GM18517 (cell line): ENCODE measurements at regions not wholly inside any gene's neighbourhood (a gene's known extent, or its start where the extent isn't known, plus 50 kb on each side); places are given as distances from the start of the nearest gene placed in this dataset.

Source experiments
- ATAC-seq: cut with Tn5 transposase; IDR thresholded peaks from one replicate; pipeline ENCODE4 v1.9.1; 2021; ENCODE audit warnings: mild to moderate bottlenecking, moderate library complexity; ENCODE audit not compliant: unreplicated experiment

DNA sequence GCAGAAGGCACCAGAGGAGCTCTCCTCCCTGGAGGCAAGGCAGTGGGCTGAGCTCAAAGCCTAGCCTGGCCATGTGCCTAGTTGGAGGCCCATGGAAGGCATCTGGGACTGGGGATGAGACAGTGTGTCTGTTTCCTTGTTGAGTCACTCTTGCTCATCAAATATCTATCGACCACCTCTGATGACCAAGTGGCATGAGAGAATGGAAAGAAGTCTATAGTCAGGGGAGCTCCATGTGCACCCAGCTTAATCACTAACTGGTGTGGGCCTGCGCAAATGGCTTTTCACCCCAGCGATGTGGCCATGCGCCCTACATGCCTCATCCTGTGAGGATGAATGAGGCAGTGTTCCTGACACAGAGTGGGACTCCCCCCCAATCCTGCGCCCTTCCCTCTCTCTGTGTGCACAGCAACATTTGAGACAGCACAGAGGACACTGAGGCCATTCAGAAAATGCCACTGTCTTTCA is 229.9 kb downstream of the RPS24 start:
- no peak for ATAC-seq

DNA sequence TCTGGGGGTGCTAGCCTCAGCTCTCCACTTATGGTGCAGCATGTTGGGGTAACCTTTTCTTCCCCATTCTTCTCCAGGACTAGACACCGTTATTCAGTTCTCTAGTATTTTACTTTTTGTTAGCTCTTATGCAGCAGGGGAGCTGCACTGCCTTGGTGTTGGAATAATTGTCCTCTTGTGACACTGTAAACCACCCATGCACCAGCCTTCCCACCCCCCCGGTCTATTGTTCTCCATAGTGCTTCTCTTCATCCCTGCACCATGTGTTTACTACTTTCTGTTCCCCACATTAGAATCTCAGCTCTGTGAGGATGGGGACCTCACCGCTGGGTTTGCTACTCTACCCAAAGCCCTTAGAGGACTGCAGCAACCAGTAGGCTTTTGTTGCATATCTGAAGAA is 230.7 kb downstream of the RPS24 start:
- ATAC-seq: no peak

DNA sequence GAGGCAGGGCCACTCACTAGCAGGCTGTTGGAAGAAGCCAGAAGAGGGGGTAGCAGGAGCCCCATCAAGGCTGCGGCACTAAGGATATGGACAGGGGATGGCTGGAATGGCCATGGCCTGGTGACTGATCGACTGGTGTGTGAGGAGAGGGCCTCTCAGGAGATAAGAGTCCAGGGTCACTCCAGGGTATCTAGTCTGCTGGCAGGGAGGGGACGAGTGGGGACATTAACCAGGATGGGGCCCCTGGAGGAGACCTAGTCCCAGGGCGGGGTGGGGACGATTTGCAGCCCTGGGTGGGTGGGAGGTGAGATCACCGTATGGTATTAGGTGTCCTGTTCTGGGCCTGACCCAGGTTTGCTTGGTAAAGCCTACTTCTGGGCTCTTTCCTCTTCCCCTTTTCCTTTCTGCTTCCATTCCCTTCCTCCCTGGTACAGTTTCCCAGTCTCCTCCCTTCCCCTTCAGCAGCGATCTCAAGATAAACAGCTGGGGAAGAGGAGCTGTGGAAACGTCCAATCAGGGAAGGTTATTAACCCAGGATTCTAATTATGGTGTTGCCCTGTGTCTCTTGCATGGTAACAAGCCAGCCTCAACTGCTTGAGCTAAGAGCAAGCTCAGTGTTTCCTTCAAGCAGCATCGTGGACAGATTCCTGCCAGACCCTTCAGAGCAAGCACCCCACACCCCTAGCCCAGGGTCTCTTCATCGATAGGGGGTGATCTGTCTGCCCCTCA is 233.2 kb downstream of the RPS24 start:
- ATAC-seq: no peak

DNA sequence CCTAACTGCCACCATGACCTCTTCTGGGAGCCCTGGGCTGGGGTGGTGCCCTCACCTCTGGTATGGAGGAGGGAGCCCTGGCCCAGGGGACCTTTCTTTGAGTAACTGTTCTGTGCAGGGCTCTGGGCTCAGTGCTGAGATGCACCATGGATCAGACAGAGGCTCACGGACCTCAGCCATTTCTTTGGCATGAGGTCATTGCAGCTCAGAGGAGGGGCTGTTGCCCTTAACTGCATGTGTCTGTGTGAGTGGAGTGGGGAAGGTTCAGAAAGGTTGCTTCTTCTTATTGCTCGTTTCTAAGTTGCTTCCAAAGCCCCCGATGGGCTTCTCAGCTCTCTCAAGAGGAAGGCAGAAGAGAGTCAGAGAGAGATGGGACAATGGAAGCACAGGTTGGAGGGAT is 233.9 kb downstream of the RPS24 start:
- no peak for ATAC-seq

DNA sequence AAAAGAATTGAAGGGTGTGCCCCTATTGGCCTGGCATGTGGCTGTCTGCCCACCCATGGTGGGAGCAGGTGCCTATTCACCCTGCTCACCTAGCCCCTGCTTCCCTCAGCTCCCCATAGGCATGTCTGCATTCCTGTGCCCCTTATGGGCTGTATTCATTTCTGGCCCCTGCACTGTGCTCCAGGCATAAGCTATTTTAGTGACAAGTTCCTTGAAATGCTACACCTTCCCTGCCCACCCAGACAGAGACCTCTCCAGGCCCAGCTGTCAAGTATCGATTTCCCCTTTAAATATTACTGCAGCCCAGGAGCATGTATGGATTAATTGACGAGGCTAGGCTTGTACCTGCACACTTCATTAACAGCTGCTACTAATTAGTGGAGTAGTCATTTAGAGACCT is 235.4 kb downstream of the RPS24 start:
- ATAC-seq: no peak

DNA sequence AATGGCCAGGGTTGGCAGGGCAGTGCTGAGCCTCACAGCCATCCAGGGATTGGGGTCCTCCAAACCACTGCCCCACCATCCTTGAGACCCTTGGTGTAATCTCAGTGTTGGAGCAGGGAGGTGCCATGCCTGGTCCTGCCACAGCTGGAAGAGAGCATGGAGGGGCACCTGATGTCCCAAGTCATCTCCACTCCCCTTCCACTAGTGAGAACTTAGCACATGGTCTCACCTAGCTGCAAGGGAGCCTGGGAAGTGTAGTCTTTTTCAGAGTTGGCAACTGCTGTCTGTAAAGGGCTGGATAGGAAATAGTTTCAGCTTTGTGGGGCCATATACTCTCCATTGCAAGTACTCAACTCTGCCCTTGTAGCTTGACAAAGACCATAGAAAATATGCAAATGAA is 238.7 kb downstream of the RPS24 start:
- ATAC-seq: no peak

DNA sequence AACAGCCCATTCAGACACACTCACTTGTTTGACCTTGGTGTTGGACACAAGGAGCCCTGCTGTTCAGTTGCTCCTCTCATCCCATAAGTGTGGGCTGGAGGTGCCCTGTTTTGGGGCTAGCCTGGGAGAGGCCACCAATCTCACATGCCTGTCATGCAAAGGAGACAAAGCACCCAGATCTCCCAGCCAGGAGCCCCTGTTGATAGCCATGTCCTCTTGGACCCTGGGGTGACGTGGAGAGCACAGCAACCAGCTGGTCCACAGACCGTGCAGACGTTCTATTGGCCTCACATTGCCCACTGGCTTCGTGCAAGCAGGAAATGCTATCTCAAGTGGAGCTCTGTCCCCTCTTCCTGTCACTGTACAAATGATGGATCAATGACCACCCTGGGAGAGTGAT is 240.8 kb downstream of the RPS24 start:
- no peak for ATAC-seq

DNA sequence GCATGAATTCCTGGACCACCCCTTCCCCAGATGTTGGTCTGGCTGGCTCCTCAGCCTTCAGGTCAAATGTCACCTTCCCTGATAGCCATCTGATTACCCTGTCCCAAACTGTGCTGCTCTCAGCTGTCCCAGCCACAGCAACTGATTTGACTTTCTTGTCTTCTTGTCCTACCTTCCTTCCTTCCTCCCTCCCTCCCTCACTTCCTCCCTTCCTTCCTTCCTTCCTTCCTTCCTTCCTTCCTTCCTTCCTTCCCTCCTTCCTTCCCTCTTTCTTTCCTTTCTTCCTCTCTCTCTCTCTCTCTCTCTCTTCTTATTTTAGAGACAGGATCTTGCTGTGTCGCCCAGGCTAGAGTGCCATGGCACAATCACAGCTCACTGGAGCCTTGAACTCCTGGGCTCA is 242.5 kb downstream of the RPS24 start:
- no peak for ATAC-seq

DNA sequence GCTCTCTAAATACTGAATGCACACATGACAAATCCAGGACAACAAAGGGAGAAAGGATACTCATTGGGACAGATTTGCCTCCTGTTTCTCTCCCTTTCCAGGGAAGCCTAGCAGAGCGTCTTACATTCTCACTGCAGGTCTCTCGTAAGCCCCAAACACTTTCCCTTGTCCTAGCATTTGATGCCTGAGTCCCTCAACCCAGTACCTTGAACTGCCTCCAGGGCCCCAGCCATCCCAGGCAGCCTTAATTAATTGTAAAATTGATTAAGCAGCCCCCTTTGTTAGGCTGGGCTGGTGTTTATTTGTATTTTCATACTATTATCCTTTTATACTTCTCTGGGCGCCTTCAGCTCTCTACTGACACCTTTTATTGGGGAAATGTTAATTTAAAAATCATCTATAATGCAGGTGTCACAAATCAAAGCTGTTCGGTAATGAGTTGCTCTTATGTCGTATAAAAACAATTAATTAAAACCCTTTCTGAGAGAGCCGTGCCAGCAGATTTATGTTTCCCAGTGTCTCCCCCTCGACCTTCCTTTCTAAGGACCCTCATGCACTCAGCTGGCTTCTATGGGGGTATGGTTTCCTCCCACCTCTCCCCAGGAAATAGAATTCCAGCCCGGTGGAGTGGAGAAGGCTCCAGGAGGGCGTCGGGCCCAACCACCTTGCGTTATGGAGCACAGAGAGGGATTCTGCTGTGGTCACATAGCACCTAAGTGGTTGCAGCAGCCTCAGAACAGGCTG is 243.8 kb downstream of the RPS24 start:
- ATAC-seq: no peak

DNA sequence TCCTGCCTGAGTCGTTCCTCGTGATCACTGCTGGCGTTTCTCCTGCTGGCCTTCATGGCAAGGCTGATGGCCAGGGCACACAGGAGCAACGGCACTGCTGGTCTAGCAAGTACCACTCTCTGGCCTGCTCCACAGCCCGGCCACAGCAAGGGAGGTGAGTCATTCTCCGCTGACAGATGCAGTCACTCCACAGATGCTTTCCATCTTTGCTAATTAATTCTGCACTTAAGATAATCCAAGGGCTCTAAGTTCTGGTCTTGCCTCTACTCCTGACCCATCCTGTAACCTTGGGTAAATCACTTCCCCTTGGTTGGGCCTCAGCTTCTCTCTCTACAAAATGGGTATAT is 244.4 kb downstream of the RPS24 start:
- ATAC-seq: no peak

DNA sequence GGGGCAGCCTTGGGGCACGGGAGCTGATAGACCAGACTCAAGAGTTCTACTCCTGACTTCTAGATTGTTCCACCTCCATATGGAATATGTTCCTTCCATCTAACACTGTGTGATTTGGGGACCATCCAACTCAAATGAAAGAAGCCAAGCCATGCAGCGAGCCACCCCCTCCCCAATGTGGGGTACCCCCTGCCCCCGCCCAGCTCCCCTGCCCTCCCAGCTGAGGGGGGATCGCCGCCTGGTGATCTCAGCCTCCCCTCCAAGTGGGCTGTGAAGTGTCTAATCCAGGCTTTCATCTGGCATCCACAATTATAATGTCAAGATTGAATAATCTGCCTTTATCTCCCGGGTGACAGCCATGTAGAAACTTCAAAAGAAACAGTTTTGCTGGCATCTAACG is 246.1 kb downstream of the RPS24 start:
- ATAC-seq: no peak

DNA sequence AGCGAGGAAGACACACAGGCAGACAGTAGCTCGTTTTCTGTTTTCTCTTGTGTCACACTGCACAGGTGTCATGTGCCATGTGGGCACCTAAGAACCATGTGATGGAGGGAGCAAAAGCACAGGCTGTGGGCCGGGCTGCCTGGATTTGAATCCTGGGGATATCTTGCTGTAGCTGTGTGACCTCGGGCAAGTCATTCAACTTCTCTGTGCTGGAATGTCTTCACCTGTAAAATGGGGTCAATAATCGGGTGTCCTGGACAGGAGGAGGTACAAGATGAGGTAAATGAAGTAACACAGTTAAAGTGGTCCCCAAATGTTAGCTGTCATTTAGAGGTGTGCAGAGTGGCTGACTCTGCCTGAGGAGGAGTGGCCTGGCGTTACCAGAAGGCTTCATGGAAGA is 246.9 kb downstream of the RPS24 start:
- no peak for ATAC-seq

DNA sequence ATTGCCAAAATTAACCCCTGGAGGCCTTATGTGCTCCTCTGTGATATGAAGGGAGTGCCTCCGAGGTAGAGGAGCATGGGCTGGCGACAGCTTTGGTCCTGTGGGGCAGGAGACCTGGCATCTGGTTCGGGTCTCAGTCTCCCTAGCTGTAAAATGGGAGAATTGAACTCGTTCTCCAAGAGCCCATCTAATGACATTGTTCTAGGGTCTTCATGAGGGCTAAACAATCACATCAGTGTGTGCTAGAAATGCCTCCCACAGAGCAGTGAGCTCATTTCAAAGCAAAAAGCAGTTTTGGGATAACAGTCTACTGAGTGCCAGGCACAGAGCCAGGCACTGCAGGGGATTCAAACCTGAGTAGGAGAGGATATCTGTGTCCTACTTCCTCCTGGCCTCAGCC is 248.0 kb downstream of the RPS24 start:
- no peak for ATAC-seq

DNA sequence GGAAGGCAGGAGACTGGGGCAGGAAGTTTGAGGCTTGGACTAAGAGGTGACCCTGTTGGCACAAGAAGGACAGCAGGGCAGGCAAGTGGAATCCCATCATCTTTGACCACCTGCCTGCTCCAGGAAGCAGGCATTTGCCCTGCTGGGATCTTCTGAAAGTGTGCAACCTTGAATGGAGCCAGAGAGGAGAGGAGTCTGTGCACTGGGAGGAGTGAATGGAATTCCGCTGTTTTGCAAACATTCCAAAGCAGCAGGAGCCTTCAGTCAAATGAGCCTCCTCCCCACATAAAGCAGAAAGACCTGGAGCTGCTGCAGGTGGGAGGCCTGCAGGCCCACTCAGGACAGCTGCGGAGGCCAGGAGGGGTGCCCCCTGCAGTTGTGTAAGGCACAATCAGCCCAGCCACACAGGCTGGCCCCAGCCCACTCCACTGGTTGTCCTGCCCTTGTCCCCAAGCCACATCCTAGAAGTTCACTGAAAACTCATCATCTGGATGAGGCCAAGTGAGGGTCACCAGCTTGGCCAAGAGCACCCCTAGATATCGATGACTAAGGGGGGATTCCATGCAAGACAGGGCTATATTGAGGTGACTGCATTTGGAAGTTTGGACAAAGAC is 249.5 kb downstream of the RPS24 start:
- no peak for ATAC-seq

DNA sequence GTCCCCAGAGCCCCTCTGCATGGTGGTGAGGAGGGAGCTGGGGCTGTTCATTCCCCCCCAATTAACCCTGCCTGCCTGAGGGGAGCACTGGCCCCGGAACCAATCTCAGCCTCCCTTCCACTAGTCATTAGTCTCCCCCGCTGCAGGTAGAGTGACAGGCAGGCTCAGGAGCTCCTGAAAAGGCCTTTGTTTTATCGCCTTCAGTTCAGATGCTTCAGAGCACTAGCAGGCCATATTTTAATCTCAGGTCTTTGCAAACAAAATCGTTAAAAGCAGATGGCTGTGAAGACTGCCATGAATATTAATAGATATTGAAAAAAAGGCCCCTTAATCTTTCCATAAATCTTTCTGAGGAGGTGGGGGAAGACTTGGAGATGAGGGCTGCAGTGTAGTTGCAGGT is 250.7 kb downstream of the RPS24 start:
- no peak for ATAC-seq

DNA sequence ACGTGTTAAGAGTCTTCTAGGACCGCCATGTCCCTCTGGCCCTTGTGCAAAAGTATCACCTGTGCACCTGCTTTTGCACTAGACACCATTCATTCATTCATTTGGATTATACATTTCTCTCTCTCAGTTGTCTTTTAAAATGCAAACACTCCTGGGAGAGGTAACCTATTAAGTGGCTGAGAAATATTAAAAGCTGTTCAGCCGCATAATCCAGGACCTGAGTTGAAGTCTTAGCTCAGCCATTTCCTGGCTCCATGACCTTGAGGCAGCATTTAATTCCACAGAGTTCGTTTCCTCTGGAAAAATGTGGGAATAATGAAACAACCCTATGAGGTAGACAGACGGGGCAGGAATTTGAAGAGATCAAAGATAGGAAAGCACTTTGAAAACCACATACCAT is 251.6 kb downstream of the RPS24 start:
- ATAC-seq: no peak

DNA sequence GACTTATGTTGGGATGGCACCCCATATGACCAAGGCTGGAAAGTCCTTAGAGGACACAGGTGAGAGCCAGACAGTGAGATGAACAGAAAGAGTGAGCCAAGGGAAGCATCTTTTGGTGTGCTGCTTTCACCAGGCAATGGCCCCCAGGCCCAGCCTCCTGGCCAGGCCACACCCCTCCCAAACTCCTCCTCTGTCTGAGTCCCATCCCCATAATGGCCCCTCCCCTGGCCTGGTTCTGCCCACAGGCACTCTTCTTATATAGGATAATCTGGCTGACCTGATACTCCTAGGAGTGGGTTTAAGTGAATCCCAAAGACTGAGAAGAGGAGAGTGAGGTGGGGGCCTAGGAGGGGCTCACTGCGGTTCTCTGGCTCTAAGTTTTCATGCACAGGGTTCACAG is 252.5 kb downstream of the RPS24 start:
- no peak for ATAC-seq

DNA sequence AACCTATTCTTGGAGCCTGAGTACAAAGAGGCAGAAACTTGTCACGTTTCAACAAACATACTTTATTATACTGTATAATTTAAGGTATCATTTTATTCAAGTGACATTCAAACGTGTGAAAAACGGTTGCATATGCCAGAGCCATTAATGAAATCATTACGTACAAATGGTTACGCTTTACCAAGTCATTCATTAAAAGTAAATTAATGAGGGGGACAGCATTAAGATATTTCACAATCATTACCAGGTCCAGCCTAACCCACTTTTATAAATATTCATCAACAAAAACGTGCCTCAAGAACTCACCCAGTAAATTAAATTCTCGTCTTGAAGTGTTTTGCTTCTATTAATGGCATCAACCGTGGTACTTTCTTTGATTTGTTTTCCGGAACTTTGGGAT is 253.0 kb downstream of the RPS24 start:
- no peak for ATAC-seq

DNA sequence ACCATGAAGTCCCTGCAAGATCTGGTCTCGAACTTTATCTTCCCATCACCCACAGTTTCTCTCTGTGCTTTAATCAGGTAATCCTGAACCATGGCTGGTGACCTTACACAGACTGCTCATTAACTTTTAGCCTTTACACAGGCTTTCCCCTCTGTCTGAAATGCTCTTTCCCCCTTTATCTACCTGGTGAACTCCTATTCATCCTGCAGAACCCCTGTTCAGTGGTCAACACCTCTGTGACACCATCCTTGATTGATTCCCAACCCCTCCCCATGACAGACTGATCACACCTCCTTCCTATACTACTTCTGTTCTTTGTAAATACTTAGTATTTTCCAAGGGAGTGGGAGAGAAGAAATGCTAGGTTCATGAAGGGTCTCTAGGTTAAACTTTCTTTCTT is 254.0 kb downstream of the RPS24 start:
- ATAC-seq: no peak

DNA sequence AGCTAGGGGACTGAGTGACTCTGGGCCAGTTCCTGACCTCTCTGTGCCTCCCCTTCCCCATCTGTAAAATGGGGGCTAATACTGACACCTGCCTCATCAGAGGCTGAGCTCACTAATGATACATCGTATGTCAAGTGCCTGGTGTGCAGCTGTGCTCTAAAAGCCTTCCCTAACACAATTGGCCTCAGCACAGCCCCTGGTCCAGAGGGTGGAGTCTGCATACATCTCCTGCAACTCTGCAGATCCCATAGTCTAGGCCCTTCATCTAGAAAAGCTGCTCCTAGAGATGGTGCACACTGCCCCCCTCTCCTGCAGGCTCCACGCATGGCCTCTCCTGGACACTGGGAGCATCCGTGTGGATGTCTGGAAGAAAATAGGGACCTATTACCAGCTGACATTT is 255.0 kb downstream of the RPS24 start:
- ATAC-seq: no peak

DNA sequence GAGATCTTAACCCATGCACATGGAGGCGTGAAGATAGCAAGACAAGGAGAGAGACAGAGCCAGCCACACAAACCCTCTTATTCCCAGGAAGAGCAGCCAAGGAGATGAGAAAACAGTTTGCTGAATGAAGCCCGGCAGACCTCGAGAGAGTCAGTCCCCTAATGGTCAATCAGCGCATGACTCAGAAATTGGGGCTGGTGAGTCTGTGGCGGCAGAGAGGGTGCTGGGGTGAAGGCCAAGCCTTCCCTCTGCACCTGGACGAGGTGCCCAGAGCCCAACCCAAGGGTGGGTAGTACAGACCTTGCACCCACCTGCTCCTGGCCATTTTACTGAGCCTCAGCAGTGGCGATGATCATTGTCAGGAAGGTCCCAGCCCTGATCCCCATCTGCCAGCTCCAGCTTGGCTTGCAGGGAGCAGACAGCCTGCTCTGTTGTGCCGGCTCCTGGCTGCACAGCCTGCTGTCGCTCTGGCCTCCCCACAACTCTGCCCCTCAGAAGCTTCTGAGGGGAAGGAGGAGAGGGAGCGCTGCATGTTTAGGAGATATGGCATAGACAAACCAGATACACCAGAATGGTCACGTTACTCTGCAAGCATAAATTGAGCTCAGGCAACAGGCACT is 256.6 kb downstream of the RPS24 start:
- no peak for ATAC-seq

DNA sequence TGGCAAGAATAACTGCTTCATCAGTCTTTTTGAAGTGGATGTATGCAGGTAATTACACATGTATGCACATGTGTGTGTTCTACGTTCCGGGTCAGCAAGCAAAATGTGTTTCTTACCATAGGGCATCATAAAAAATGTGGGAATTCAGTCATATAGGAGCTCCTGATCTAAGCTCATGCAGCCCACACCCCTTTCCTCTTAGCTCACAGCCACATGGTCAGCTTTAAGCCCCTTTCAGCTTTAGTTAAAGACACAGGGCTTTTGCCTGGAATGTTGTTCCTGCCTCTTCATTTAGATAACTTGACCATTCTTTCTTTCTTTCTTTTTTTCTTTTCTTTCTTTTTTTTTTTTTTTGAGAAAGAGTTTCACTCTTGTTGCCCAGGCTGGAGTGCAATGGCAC is 258.1 kb downstream of the RPS24 start:
- ATAC-seq: no peak
